GM21737 (cell line): ENCODE measurements at regions not wholly inside any gene's neighbourhood (a gene's known extent, or its start where the extent isn't known, plus 50 kb on each side); places are given as distances from the start of the nearest gene placed in this dataset.
"Not testable (repeated sequence)": the region's sequence is repeated elsewhere in the genome, so short reads cannot be mapped to it uniquely, and the experiment has no call there.

ENCODE experiments used
- ATAC-seq: cut with Tn5 transposase; IDR thresholded peaks from one replicate; pipeline ENCODE4 v1.9.1; 2021; ENCODE audit warnings: mild to moderate bottlenecking, moderate library complexity; ENCODE audit not compliant: unreplicated experiment

GRCh38 chr14:43003845-43004244, 1397.2 kb downstream of the LRFN5 start:
- no peak for ATAC-seq

- no peak for ATAC-seq
Measured at GRCh38 chr14:43001731-43002130, 1395.1 kb downstream of the LRFN5 start.

GRCh38 chr14:42994051-42994736, 1387.5 kb downstream of the LRFN5 start:
- ATAC-seq, result no peak

- ATAC-seq, result no peak
Measured at GRCh38 chr14:42992930-42993329, 1386.3 kb downstream of the LRFN5 start.

- ATAC-seq, result no peak
Measured at GRCh38 chr14:42980419-42980818, 1373.7 kb downstream of the LRFN5 start.

- not testable (repeated sequence) for ATAC-seq
Measured at GRCh38 chr14:42973171-42973570, 1366.5 kb downstream of the LRFN5 start.

GRCh38 chr14:42965512-42965911, 1358.8 kb downstream of the LRFN5 start:
- no peak for ATAC-seq

GRCh38 chr14:42961509-42961908, 1354.8 kb downstream of the LRFN5 start:
- ATAC-seq, result no peak

GRCh38 chr14:42950363-42950762, 1343.7 kb downstream of the LRFN5 start:
- no peak for ATAC-seq

GRCh38 chr14:42947991-42948390, 1341.3 kb downstream of the LRFN5 start:
- ATAC-seq, result no peak

GRCh38 chr14:42944284-42944683, 1337.6 kb downstream of the LRFN5 start:
- no peak for ATAC-seq

- no peak for ATAC-seq
Measured at GRCh38 chr14:42931308-42931707, 1324.6 kb downstream of the LRFN5 start.

GRCh38 chr14:42929806-42930480, 1323.3 kb downstream of the LRFN5 start:
- ATAC-seq, result no peak

GRCh38 chr14:42927313-42927712, 1320.6 kb downstream of the LRFN5 start:
- no peak for ATAC-seq

- ATAC-seq, result no peak
Measured at GRCh38 chr14:42921901-42922300, 1315.2 kb downstream of the LRFN5 start.

- ATAC-seq, result no peak
Measured at GRCh38 chr14:42918615-42919014, 1311.9 kb downstream of the LRFN5 start.

GRCh38 chr14:42911642-42912041, 1305.0 kb downstream of the LRFN5 start:
- no peak for ATAC-seq

GRCh38 chr14:42909659-42910058, 1303.0 kb downstream of the LRFN5 start:
- ATAC-seq, result no peak

GRCh38 chr14:42893183-42893582, 1286.5 kb downstream of the LRFN5 start:
- ATAC-seq, result no peak

GRCh38 chr14:42884100-42884499, 1277.4 kb downstream of the LRFN5 start:
- ATAC-seq, result no peak

- ATAC-seq, result no peak
Measured at GRCh38 chr14:42877716-42878115, 1271.0 kb downstream of the LRFN5 start.

- no peak for ATAC-seq
Measured at GRCh38 chr14:42872786-42873185, 1266.1 kb downstream of the LRFN5 start.

- ATAC-seq, result no peak
Measured at GRCh38 chr14:42869681-42870080, 1263.0 kb downstream of the LRFN5 start.
